Mucosa of stomach (tissue), 1 donor: ENCODE measurements at regions not wholly inside any gene's neighbourhood (a gene's known extent, or its start where the extent isn't known, plus 50 kb on each side); places are given as distances from the start of the nearest gene placed in this dataset.

Experiments used
- H3K27me3 ChIP-seq: one replicate; pipeline ENCODE4 v1.7.0; 2013; ENCODE audit warnings: mild to moderate bottlenecking, low read length; ENCODE audit not compliant: control insufficient read depth, insufficient read depth
- H3K36me3 ChIP-seq: one replicate; pipeline ENCODE4 v1.7.0; 2013; ENCODE audit warnings: low read length; ENCODE audit not compliant: control insufficient read depth, insufficient read depth
- H3K4me1 ChIP-seq: one replicate; pipeline ENCODE4 v1.7.0; 2013; ENCODE audit warnings: mild to moderate bottlenecking, low read length; ENCODE audit not compliant: control insufficient read depth, insufficient read depth
- H3K4me3 ChIP-seq: one replicate; pipeline ENCODE4 v1.7.0; 2013; ENCODE audit warnings: low read length
- H3K9ac ChIP-seq: one replicate; pipeline ENCODE4 v1.7.0; 2013; ENCODE audit warnings: mild to moderate bottlenecking, low read length, moderate library complexity
- H3K9me3 ChIP-seq: one replicate; pipeline ENCODE4 v1.7.0; 2013; ENCODE audit warnings: mild to moderate bottlenecking, low read length, moderate library complexity; ENCODE audit not compliant: control insufficient read depth
- donor health status: Pancreatic carcinoma.

GRCh38 chrX:129043138-129043537 is 480.2 kb downstream of the SMARCA1 start:
- Histone ChIP-seq H3K36me3 (no peaks in the 10 kb centered on the region), H3K9ac (no peak overlapping the region), H3K9me3 (no peaks in the 10 kb centered on the region), H3K27me3 (no peaks in the 10 kb centered on the region), H3K4me1 (no peaks in the 10 kb centered on the region), H3K4me3 (no peak overlapping the region)

- H3K36me3 ChIP-seq: no peaks in the 10 kb centered on the region
- H3K9me3 ChIP-seq: no peaks in the 10 kb centered on the region
- no peaks in the 10 kb centered on the region for H3K27me3 ChIP-seq
- H3K9ac ChIP-seq: no peak overlapping the region
- no peaks in the 10 kb centered on the region for H3K4me1 ChIP-seq
- no peak overlapping the region for H3K4me3 ChIP-seq
Observed at GRCh38 chrX:129041319-129041718, 482.0 kb downstream of the SMARCA1 start.

GRCh38 chrX:129040124-129040523 is 483.2 kb downstream of the SMARCA1 start:
- Histone ChIP-seq H3K4me1 (no peaks in the 10 kb centered on the region), H3K4me3 (no peak overlapping the region)

GRCh38 chrX:129039176-129039575 is 484.1 kb downstream of the SMARCA1 start:
- H3K4me1 ChIP-seq: no peaks in the 10 kb centered on the region
- H3K9ac ChIP-seq: no peak overlapping the region
- H3K9me3 ChIP-seq: no peaks in the 10 kb centered on the region
- no peak overlapping the region for H3K4me3 ChIP-seq
- no peaks in the 10 kb centered on the region for H3K36me3 ChIP-seq
- H3K27me3 ChIP-seq: no peaks in the 10 kb centered on the region

More at GRCh38 chrX:129040124-129040523, 483.2 kb downstream of the SMARCA1 start:
- H3K27me3 ChIP-seq: no peaks in the 10 kb centered on the region
- H3K36me3 ChIP-seq: no peaks in the 10 kb centered on the region
- no peak overlapping the region for H3K9ac ChIP-seq
- H3K9me3 ChIP-seq: no peaks in the 10 kb centered on the region

- no peaks in the 10 kb centered on the region for H3K4me1 ChIP-seq
Observed at GRCh38 chrX:129037389-129037788, 485.9 kb downstream of the SMARCA1 start.

GRCh38 chrX:129035180-129035579 is 488.1 kb downstream of the SMARCA1 start:
- H3K4me1 ChIP-seq: no peaks in the 10 kb centered on the region
- no peak overlapping the region for H3K4me3 ChIP-seq
- no peaks in the 10 kb centered on the region for H3K27me3 ChIP-seq
- no peak overlapping the region for H3K9ac ChIP-seq
- H3K36me3 ChIP-seq: no peaks in the 10 kb centered on the region
- H3K9me3 ChIP-seq: no peaks in the 10 kb centered on the region

More at GRCh38 chrX:129037389-129037788, 485.9 kb downstream of the SMARCA1 start:
- Histone ChIP-seq H3K9ac (no peak overlapping the region), H3K9me3 (no peaks in the 10 kb centered on the region), H3K27me3 (no peaks in the 10 kb centered on the region), H3K36me3 (no peaks in the 10 kb centered on the region), H3K4me3 (no peak overlapping the region)

GRCh38 chrX:129034196-129034595 is 489.1 kb downstream of the SMARCA1 start:
- Histone ChIP-seq H3K4me1 (no peaks in the 10 kb centered on the region), H3K9ac (no peak overlapping the region), H3K27me3 (no peaks in the 10 kb centered on the region), H3K4me3 (no peak overlapping the region), H3K9me3 (no peaks in the 10 kb centered on the region), H3K36me3 (no peaks in the 10 kb centered on the region)

GRCh38 chrX:129026202-129026601 is 497.1 kb downstream of the SMARCA1 start:
- H3K36me3 ChIP-seq: no peaks in the 10 kb centered on the region
- H3K27me3 ChIP-seq: no peaks in the 10 kb centered on the region
- H3K9me3 ChIP-seq: no peaks in the 10 kb centered on the region
- no peak overlapping the region for H3K9ac ChIP-seq
- H3K4me1 ChIP-seq: no peaks in the 10 kb centered on the region
- H3K4me3 ChIP-seq: no peak overlapping the region

- no peaks in the 10 kb centered on the region for H3K36me3 ChIP-seq
- no peak overlapping the region for H3K9ac ChIP-seq
- H3K27me3 ChIP-seq: no peaks in the 10 kb centered on the region
- no peaks in the 10 kb centered on the region for H3K9me3 ChIP-seq
- no peaks in the 10 kb centered on the region for H3K4me1 ChIP-seq
- H3K4me3 ChIP-seq: no peak overlapping the region
Observed at GRCh38 chrX:129025376-129025775, 497.9 kb downstream of the SMARCA1 start.

- H3K4me3 ChIP-seq: no peak overlapping the region
- no peaks in the 10 kb centered on the region for H3K27me3 ChIP-seq
- H3K4me1 ChIP-seq: no peaks in the 10 kb centered on the region
- no peak overlapping the region for H3K9ac ChIP-seq
- no peaks in the 10 kb centered on the region for H3K9me3 ChIP-seq
- H3K36me3 ChIP-seq: no peaks in the 10 kb centered on the region
Observed at GRCh38 chrX:129019412-129019811, 503.9 kb downstream of the SMARCA1 start.

GRCh38 chrX:129015381-129015780 is 507.9 kb downstream of the SMARCA1 start:
- Histone ChIP-seq H3K4me3 (no peak overlapping the region), H3K4me1 (no peaks in the 10 kb centered on the region)

GRCh38 chrX:129013574-129013973 is 509.7 kb downstream of the SMARCA1 start:
- H3K9ac ChIP-seq: no peak overlapping the region
- H3K36me3 ChIP-seq: no peaks in the 10 kb centered on the region
- H3K27me3 ChIP-seq: no peaks in the 10 kb centered on the region
- no peaks in the 10 kb centered on the region for H3K9me3 ChIP-seq
- H3K4me1 ChIP-seq: no peaks in the 10 kb centered on the region
- H3K4me3 ChIP-seq: no peak overlapping the region

More at GRCh38 chrX:129015381-129015780, 507.9 kb downstream of the SMARCA1 start:
- Histone ChIP-seq H3K27me3 (no peaks in the 10 kb centered on the region), H3K9me3 (no peaks in the 10 kb centered on the region), H3K9ac (no peak overlapping the region), H3K36me3 (no peaks in the 10 kb centered on the region)

- Histone ChIP-seq H3K9me3 (no peaks in the 10 kb centered on the region), H3K36me3 (no peaks in the 10 kb centered on the region), H3K27me3 (no peaks in the 10 kb centered on the region), H3K9ac (no peak overlapping the region), H3K4me1 (no peaks in the 10 kb centered on the region), H3K4me3 (no peak overlapping the region)
Observed at GRCh38 chrX:129007631-129008030, 515.7 kb downstream of the SMARCA1 start.
